SK-N-MC (cell line): ENCODE measurements at regions not wholly inside any gene's neighbourhood (a gene's known extent, or its start where the extent isn't known, plus 50 kb on each side); places are given as distances from the start of the nearest gene placed in this dataset.

Source experiments
- EZH2 ChIP-seq: fragments of 200-600 bp; sonication (generic); IDR thresholded peaks from one replicate; pipeline ENCODE4 v1.6.1; 2017; ENCODE audit warnings: antibody characterized with exemption
- POLR2AphosphoS5 ChIP-seq: IDR thresholded peaks from 2 replicates; pipeline ENCODE4 v1.6.1; 2012; ENCODE audit warnings: mild to moderate bottlenecking, low read depth, low read length, borderline replicate concordance

- TF ChIP-seq POLR2AphosphoS5 (no peak), EZH2 (no peak)
These were observed 77.7 kb upstream of the ADAMTSL1 start for GRCh38 chr9:18396102-18396728.
